ENCODE measurements at regions not wholly inside any gene's neighbourhood (a gene's known extent, or its start where the extent isn't known, plus 50 kb on each side); places are given as distances from the start of the nearest gene placed in this dataset.
"Not testable (repeated sequence)": the region's sequence is repeated elsewhere in the genome, so short reads cannot be mapped to it uniquely, and the experiment has no call there.

GRCh38 chr13:49859560-49859959 lies 67.1 kb upstream of the KPNA3 start:
- peak; percentile 97 for DNase-seq (ENCODE audit: low read depth)

GRCh38 chr13:49858178-49858856 lies 65.8 kb upstream of the KPNA3 start:
- peak; percentile 96 for DNase-seq (ENCODE audit: low read depth)

GRCh38 chr13:49855930-49856329 lies 63.4 kb upstream of the KPNA3 start:
- no peak for DNase-seq (ENCODE audit: low read depth)

GRCh38 chr13:49853535-49853934 lies 61.1 kb upstream of the KPNA3 start:
- no peak for DNase-seq (ENCODE audit: low read depth)

- DNase-seq (ENCODE audit: low read depth) = not testable (repeated sequence)
These were observed 60.0 kb upstream of the KPNA3 start for GRCh38 chr13:49852460-49852859.

- DNase-seq (ENCODE audit: low read depth) = no peak
These were observed 51.7 kb upstream of the KPNA3 start for GRCh38 chr13:49844181-49844580.
